Gastrocnemius medialis (tissue), 4 donors: ENCODE measurements at regions not wholly inside any gene's neighbourhood (a gene's known extent, or its start where the extent isn't known, plus 50 kb on each side); places are given as distances from the start of the nearest gene placed in this dataset.

Experiments
- ATAC-seq, 2 donors: fragments of 150-250 bp; one replicate each; pipeline ENCODE4 v1.9.1; 2016
- DNase-seq, 2 donors: peaks; one replicate each; pipeline ENCODE4 v3.0.0-alpha.2; 2019
- H3K27ac ChIP-seq, 4 donors: fragments of 200-600 bp; sonication (generic); 1 replicate in 1 of 4; 2 replicates in 3 of 4; pipeline ENCODE4 v1.5.1; 2016 to 2018; ENCODE audit warnings: mild to moderate bottlenecking in 2 of 4, moderate library complexity in 1 of 4
- H3K27me3 ChIP-seq, 3 donors: fragments of 200-600 bp; sonication (generic) in 2 of 3; 1 replicate in 1 of 3; 2 replicates in 2 of 3; pipeline versions ENCODE4 v1.5.1 to v1.6.0; 2016 to 2019; ENCODE audit warnings: mild to moderate bottlenecking in 1 of 3, moderate library complexity in 1 of 3
- H3K36me3 ChIP-seq, 2 donors: fragments of 200-600 bp; sonication (generic) in 1 of 2; one replicate each; pipeline ENCODE4 v1.5.1; 2017 to 2018
- H3K4me1 ChIP-seq, 2 donors: fragments of 200-600 bp; sonication (generic) in 1 of 2; one replicate each; pipeline ENCODE4 v1.5.1; 2016 to 2017; ENCODE audit warnings: mild to moderate bottlenecking in 2 of 2
- H3K4me3 ChIP-seq, 4 donors: fragments of 200-600 bp; sonication (generic) in 3 of 4; 1 replicate in 1 of 4; 2 replicates in 3 of 4; pipeline ENCODE4 v1.5.1; 2016 to 2019; ENCODE audit warnings: mild to moderate bottlenecking in 2 of 4
- H3K9me3 ChIP-seq, 3 donors: fragments of 200-600 bp; sonication (generic) in 2 of 3; 1 replicate in 1 of 3; 2 replicates in 2 of 3; pipeline ENCODE4 v1.5.1; 2016 to 2019
- CTCF ChIP-seq, 5 experiments: fragments of 450-650 bp in 3 of 5; fragments of 200-600 bp in 2 of 5; sonication (generic) in 2 of 5; IDR thresholded peaks in 4 of 5; conservative IDR thresholded peaks in 1 of 5; 1 replicate in 4 of 5; 2 replicates in 1 of 5; pipeline ENCODE4 v1.5.1; 2016 to 2019; ENCODE audit warnings: antibody characterized with exemption in 5 of 5, mild to moderate bottlenecking in 3 of 5, moderate library complexity in 3 of 5
- POLR2A ChIP-seq, 2 donors: fragments of 450-650 bp; IDR thresholded peaks; one replicate each; pipeline ENCODE4 v1.6.1; 2017; ENCODE audit warnings: antibody characterized with exemption in 2 of 2, mild to moderate bottlenecking in 2 of 2, moderate library complexity in 2 of 2
- in situ Hi-C, 4 donors: fragments of 200-750 bp; cut with MboI; loops; one replicate each; pipeline versions ENCODE4 v1.15.0 to v1.8.0; 2017; ENCODE audit warnings: low sequenced_read_pairs in 4 of 4
- intact Hi-C: fragments of 100-400 bp; cut with DNase I; formaldehyde crosslinking; loops from one replicate; pipeline ENCODE4 v1.15.1; 2023; ENCODE audit warnings: low total_unique reads

DNA sequence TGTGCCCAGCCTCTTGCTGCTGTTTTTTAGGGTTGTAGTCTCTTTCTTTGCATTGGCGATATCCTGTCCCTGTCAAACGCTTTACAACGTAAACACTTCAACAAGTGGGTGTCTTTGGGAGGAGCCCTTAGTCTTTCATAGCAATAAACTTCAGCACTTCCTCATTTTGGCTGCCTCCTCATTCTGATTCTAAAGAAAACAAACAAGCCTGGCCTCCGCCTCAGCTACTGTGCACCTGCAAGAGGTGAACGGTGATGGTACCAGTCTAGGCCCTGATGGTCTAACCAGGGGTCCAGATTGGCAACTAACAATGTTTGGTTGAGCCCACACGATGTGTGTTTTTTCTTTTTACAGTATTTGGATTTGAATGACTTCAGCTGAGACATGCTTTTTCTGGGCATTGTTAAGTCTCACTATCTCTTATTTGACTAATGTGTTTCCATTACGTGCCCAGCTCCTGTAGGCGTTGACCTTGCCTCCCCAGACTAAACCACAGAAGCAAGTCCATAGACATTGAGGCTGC, 53.2 kb upstream of the CUL3 start:
- in situ Hi-C loops (no loop called here), intact Hi-C loops (no loop called here)
- Histone ChIP-seq H3K36me3 (no peaks in the 10 kb centered on the region), H3K4me1 (no peaks in the 10 kb centered on the region), H3K27me3 (no peaks in the 10 kb centered on the region), H3K4me3 (no peak overlapping the region), H3K27ac (no peak overlapping the region), H3K9me3 (no peaks in the 10 kb centered on the region)
- TF ChIP-seq CTCF (IDR thresholded peaks at IDR 0.05 in 4 of 5, conservative IDR thresholded peaks at IDR 0.05 in 1 of 5) (no peak), POLR2A (IDR thresholded peaks at IDR 0.05) (no peak)
- ATAC-seq (no peak), DNase-seq (no peak)
